ENCODE measurements at regions not wholly inside any gene's neighbourhood (a gene's known extent, or its start where the extent isn't known, plus 50 kb on each side); places are given as distances from the start of the nearest gene placed in this dataset.

- no peak for TF ChIP-seq POLR2A (IDR thresholded peaks at IDR 0.05)
- no peak for TF ChIP-seq CTCF (IDR thresholded peaks at IDR 0.05)
- TF ChIP-seq POLR2AphosphoS5 (IDR thresholded peaks at IDR 0.05) = no peak
Measured at GRCh38 chr14:80108430-80108829, 102.9 kb downstream of the DIO2 start.

All from prostate gland (tissue), 2 donors.